Mucosa of rectum (tissue), 2 donors: ENCODE measurements at regions not wholly inside any gene's neighbourhood (a gene's known extent, or its start where the extent isn't known, plus 50 kb on each side); places are given as distances from the start of the nearest gene placed in this dataset.

Experiments
- H3K27ac ChIP-seq, 2 donors: one replicate each; pipeline ENCODE4 v1.7.0; 2013; ENCODE audit warnings: inconsistent platforms in 2 of 2, low read depth in 2 of 2, low read length in 2 of 2
- H3K27me3 ChIP-seq, 2 donors: one replicate each; pipeline ENCODE4 v1.7.0; 2013; ENCODE audit warnings: low read length in 2 of 2; ENCODE audit not compliant: control insufficient read depth in 2 of 2, insufficient read depth in 2 of 2
- H3K36me3 ChIP-seq, 2 donors: one replicate each; pipeline ENCODE4 v1.7.0; 2013; ENCODE audit warnings: low read length in 2 of 2; ENCODE audit not compliant: control insufficient read depth in 2 of 2, insufficient read depth in 2 of 2
- H3K4me1 ChIP-seq, 2 donors: one replicate each; pipeline ENCODE4 v1.7.0; 2013; ENCODE audit warnings: low read length in 2 of 2, mild to moderate bottlenecking in 1 of 2; ENCODE audit not compliant: control insufficient read depth in 2 of 2, insufficient read depth in 2 of 2
- H3K4me3 ChIP-seq, 2 donors: one replicate each; pipeline ENCODE4 v1.7.0; 2013; ENCODE audit warnings: low read length in 2 of 2
- H3K9ac ChIP-seq, 2 donors: one replicate each; pipeline ENCODE4 v1.7.0; 2013; ENCODE audit warnings: low read length in 2 of 2, low read depth in 1 of 2, mild to moderate bottlenecking in 1 of 2
- H3K9me3 ChIP-seq, 2 donors: one replicate each; pipeline ENCODE4 v1.7.0; 2013; ENCODE audit warnings: low read length in 2 of 2; ENCODE audit not compliant: control insufficient read depth in 2 of 2
- donor health status: healthy.
- donor health status: Normal muscosa, but diverticular disease.

DNA sequence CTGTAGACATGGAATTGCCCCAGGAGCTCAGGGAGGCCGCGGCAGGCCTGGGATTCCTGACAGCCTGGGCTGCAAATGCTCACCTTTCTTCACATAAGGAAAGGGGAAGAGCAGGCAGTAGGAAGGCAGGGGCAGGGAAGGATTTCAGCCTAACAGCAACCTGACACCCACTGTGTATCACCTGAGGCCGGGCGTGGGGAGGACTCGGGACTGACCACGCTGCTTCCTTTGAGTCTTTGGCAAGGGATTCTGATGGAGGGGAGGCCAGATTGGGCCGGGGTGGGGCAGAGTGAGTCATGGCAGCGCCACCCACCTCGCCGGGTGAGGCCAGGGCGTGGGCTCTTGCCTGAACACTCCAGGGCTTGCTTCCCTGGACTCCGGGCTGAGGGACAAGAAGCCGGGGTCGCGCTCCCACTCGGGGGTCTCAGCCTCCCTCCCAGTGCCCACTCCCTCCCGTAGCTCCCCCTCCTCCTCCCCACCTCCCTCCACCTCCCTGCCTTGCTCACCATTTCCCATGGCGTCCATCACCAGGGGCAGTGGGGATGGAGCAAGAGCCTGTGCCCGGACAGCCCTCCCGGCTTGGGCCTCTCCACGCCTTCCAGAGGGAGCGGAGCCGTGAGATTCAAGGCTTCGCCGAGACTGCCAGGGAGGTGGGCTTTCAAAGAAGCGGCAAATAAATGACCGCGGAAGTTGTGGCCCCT, 247.9 kb upstream of the RTL1 start:
- H3K27ac ChIP-seq = no peak overlapping the region
- no peak overlapping the region for H3K4me3 ChIP-seq
- no peaks in the 10 kb centered on the region for H3K4me1 ChIP-seq
- H3K9me3 ChIP-seq = no peaks in the 10 kb centered on the region
- H3K36me3 ChIP-seq = no peaks in the 10 kb centered on the region
- no peak overlapping the region for H3K9ac ChIP-seq
- H3K27me3 ChIP-seq = peaks cover 0 to 10% of the 10 kb centered on the region in 2 donors

DNA sequence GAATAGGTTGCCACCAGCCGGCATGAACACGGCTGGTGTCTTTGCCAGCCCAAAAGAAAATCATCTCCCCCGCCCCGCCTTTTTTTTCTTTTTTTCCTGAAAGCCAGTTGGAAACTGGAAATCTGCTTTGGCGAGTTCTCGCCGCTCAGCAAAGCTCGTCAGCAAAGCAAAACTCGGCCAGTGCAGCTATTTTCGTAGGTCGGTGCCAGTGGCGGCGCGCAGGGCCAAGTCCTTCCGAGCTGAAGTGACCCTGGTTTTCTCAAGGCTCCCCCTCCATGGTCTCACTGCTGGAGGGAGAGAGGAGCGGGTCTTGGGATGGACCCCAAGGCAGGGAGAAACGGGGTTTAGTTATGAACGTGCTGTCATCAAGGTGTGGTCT, 248.4 kb upstream of the RTL1 start:
- Histone ChIP-seq H3K9me3 (no peaks in the 10 kb centered on the region), H3K27me3 (peaks cover 0 to 10% of the 10 kb centered on the region in 2 donors), H3K9ac (no peak overlapping the region), H3K4me1 (no peaks in the 10 kb centered on the region), H3K27ac (no peak overlapping the region), H3K4me3 (no peak overlapping the region), H3K36me3 (no peaks in the 10 kb centered on the region)

DNA sequence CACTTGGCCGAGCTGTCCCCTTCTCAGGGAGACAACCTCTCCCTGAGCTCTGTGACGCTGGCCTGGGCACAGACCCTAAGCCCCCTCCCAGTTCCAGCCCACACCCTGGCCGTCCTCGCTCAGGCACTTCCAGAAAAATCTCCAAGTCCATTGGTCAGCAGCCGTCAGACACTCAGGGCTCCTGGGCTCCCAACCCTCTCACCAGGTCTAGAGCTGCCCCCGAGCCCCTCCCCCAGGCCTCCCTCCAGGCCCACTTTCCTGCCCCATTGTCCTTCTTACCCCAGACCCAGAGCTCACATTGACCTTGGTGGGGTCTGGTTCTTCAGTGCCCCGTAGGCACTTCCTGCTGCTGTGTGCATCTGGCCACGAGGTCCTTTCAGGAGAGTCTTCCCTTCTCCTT, 249.3 kb upstream of the RTL1 start:
- Histone ChIP-seq H3K9ac (no peak overlapping the region), H3K27ac (no peak overlapping the region), H3K4me1 (no peaks in the 10 kb centered on the region), H3K9me3 (no peaks in the 10 kb centered on the region), H3K4me3 (no peak overlapping the region), H3K36me3 (no peaks in the 10 kb centered on the region), H3K27me3 (peaks cover 0 to 10% of the 10 kb centered on the region in 2 donors)

DNA sequence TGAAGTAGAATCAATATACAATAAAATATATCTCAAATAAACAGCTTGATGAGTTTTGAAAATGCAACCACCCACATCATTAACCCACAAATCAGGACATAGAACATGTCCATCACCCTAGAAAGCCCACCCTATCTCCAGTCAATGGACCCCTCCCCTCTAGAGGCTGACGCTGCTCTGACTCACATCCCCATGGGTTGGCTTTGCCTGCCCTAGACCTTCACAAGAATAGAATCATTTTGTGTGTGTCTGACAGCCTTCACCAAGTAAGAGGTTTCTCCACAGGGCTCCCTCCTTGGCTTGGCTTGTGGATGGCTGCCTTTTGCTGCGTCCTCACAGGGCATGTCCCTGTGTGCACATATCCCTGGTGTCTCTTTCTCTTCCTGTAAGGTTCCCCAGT, 250.2 kb upstream of the RTL1 start:
- H3K9me3 ChIP-seq = no peaks in the 10 kb centered on the region
- no peak overlapping the region for H3K9ac ChIP-seq
- H3K27ac ChIP-seq = no peak overlapping the region
- H3K36me3 ChIP-seq = no peaks in the 10 kb centered on the region
- no peak overlapping the region for H3K4me3 ChIP-seq
- H3K4me1 ChIP-seq = no peaks in the 10 kb centered on the region
- H3K27me3 ChIP-seq = peaks cover 0 to 10% of the 10 kb centered on the region in 2 donors

- Histone ChIP-seq H3K9ac (no peak overlapping the region), H3K4me3 (no peak overlapping the region), H3K36me3 (no peaks in the 10 kb centered on the region), H3K27ac (no peak overlapping the region), H3K9me3 (no peaks in the 10 kb centered on the region), H3K27me3 (peaks cover 0 to 6% of the 10 kb centered on the region in 2 donors), H3K4me1 (no peaks in the 10 kb centered on the region)
These were observed 252.1 kb upstream of the RTL1 start for GRCh38 chr14:101155575-101155974.

GRCh38 chr14:101167428-101167827, 263.9 kb upstream of the RTL1 start:
- Histone ChIP-seq H3K27ac (no peak overlapping the region), H3K4me1 (no peaks in the 10 kb centered on the region), H3K4me3 (no peak overlapping the region), H3K9me3 (peaks cover 4 to 12% of the 10 kb centered on the region in 2 donors), H3K36me3 (no peaks in the 10 kb centered on the region), H3K9ac (no peak overlapping the region), H3K27me3 (no peaks in the 10 kb centered on the region)

DNA sequence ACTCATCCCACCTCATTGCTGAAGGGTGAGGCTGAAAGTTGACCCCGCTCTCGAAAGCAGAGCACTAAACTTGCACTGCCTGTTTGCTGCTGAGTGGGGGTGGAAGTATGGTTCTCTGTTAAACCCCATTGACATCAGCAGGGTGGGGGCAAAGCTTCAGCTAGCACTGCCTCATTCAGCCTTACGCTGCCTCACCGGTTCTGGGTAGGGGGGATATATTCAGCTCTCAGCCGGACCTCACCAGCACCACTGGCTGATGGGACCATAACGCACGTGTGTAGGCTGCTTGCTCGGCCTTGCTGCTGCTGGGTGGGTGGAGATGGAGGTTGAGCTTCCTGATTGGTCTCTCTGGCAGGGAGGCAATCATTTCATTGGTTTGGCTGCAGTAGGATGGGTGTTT, 265.7 kb upstream of the RTL1 start:
- no peaks in the 10 kb centered on the region for H3K4me1 ChIP-seq
- H3K27ac ChIP-seq = no peak overlapping the region
- peaks cover 4 to 14% of the 10 kb centered on the region in 2 donors for H3K9me3 ChIP-seq
- H3K27me3 ChIP-seq = no peaks in the 10 kb centered on the region
- H3K4me3 ChIP-seq = no peak overlapping the region
- no peaks in the 10 kb centered on the region for H3K36me3 ChIP-seq
- no peak overlapping the region for H3K9ac ChIP-seq

- Histone ChIP-seq H3K4me3 (no peak overlapping the region), H3K4me1 (no peaks in the 10 kb centered on the region), H3K36me3 (no peaks in the 10 kb centered on the region), H3K27ac (no peak overlapping the region), H3K9ac (no peak overlapping the region), H3K27me3 (no peaks in the 10 kb centered on the region), H3K9me3 (peaks cover 4 to 12% of the 10 kb centered on the region in 2 donors)
These were observed 268.1 kb upstream of the RTL1 start for GRCh38 chr14:101171650-101172049.

DNA sequence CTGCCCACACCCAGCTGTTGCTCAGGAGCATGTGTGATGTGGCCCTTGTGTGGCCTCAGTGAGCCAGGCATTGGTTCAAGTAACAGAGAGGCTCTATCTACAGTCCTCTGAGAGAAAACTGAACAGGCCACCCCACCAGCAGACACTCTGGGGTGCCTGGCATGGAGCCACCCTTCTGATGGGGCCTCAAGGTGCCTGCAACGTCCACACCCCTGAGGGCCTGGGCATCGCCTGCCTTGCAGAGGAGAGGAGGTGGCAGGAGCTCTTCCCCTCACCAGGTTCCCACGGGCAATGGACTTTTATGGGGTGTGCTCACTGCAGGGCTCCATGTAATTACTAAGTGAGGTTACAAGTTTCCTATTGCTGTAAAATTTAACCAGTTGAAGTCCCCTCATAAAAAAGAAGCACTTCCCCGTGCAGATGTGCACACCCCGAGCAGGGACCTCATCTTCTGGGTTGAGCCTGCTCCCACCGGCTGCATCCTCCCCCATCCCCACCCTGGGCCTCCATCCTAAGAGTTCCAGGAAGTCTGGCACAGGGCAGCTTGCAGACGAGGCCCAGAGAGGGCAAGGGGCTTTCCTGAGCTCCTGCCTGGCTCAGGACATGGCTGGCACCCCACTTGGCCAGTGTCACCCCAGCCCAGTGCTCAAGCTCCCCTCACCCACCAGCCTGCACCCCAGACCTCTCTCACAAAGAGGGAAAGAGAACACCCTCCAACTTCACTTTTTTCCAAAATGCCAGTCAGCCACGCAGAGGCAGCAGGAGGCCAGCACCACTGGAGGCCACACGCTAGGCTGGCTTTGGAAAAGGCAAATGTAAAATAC, 270.4 kb upstream of the RTL1 start:
- Histone ChIP-seq H3K4me1 (no peaks in the 10 kb centered on the region), H3K9me3 (peaks cover 0 to 2% of the 10 kb centered on the region in 2 donors), H3K27ac (no peak overlapping the region), H3K4me3 (no peak overlapping the region), H3K36me3 (no peaks in the 10 kb centered on the region), H3K27me3 (no peaks in the 10 kb centered on the region), H3K9ac (no peak overlapping the region)

- Histone ChIP-seq H3K9me3 (peaks cover 0 to 2% of the 10 kb centered on the region in 2 donors), H3K27me3 (no peaks in the 10 kb centered on the region), H3K4me3 (no peak overlapping the region), H3K27ac (no peak overlapping the region), H3K36me3 (no peaks in the 10 kb centered on the region), H3K4me1 (no peaks in the 10 kb centered on the region), H3K9ac (no peak overlapping the region)
These were observed 271.0 kb upstream of the RTL1 start for GRCh38 chr14:101174522-101174838.
